ENCODE measurements at regions not wholly inside any gene's neighbourhood (a gene's known extent, or its start where the extent isn't known, plus 50 kb on each side); places are given as distances from the start of the nearest gene placed in this dataset.
"Not testable (repeated sequence)": the region's sequence is repeated elsewhere in the genome, so short reads cannot be mapped to it uniquely, and the experiment has no call there.

DNA sequence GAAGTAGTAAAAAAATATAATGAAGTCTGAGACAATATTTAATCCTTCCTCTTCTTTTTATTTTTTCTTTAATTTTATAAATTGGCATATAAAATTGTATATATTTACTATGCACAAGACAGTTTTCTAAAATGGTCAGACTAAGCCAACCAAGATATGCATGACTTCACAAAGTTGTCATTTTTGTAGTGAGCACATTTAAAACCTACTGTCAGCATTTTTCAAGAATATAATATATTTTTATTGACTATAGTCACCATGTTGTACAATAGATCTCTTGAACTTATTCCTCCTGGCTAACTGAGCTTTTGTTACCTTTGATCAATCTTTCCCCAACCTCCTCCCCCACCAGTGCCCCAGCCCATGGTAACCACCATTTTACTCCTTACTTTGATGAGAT, 129.2 kb downstream of the ATP6V1G3 start:
- no peak for DNase-seq (ENCODE audit: low spot score)

DNA sequence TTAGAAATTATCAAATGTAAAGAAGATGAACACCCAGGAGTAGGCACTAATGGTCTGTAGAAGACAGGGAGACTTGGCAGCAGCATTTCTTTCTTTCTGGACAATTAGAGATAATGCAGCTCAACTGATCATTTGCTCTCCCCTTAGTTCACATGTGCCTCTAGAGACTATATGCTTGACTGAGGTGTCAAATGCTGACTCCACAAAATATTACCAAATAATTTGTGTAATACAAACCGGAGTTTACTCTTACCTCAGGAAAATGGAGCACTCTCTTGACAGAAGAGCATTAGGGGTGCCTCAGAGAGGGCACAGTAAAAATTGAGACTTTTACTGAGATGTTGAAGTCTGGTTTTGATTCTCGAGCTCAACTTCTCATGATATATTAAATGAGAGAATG, 131.8 kb downstream of the ATP6V1G3 start:
- DNase-seq (ENCODE audit: low spot score): no peak

GRCh38 chr1:198404632-198405031, 135.8 kb downstream of the ATP6V1G3 start:
- not testable (repeated sequence) for DNase-seq (ENCODE audit: low spot score)

DNA sequence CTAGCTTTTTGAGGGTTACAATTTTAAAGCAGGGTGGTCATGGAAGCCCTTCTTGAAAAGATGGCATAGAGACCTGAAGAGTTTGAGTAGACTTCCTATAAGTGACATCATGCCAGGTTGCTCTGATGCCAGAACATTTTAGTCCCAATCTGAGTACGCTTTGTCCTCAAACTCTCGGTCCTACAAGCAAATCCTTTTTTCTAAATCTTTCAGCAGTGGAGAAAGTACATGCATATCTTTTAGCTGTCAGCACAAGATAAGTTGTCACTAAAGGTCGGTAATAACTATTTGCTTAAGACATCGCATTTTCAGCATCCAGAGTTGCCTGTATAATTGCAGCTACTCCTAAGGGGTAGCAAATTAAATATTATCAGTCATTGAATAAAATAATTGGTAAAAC, 140.4 kb downstream of the ATP6V1G3 start:
- DNase-seq (ENCODE audit: low spot score): no peak

GRCh38 chr1:198399452-198399851, 141.0 kb downstream of the ATP6V1G3 start:
- no peak for DNase-seq (ENCODE audit: low spot score)

DNA sequence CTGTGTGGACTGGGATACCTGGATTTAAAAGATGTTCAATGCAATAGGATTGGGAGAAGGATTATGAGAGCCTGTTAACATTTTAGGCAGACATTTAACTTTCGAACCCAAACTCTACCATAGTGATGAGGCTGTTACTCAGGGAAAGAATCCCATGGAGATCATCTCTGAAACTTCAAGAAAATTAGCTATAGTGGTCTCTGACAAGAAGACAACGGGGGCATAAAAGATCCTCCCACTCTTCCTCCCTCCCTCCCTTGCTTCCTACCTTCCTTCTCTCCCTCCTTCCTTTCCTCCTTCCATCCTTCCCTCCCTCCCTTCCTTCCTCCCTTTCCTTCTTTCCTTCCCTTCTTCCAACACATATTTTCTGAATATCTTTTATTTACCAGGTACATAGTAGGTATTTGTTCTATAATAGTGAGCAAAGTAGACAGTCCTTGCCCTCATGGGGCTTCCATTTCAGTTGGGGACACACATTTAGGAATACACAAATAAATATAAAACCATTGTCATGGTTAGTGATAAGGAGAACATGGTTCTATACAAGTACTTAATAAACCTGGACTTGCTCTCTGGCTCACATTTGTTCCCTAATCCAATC, 143.2 kb downstream of the ATP6V1G3 start:
- DNase-seq (ENCODE audit: low spot score): no peak

- DNase-seq (ENCODE audit: low spot score): no peak
Observed at GRCh38 chr1:198391393-198392020, 149.0 kb downstream of the ATP6V1G3 start.

DNA sequence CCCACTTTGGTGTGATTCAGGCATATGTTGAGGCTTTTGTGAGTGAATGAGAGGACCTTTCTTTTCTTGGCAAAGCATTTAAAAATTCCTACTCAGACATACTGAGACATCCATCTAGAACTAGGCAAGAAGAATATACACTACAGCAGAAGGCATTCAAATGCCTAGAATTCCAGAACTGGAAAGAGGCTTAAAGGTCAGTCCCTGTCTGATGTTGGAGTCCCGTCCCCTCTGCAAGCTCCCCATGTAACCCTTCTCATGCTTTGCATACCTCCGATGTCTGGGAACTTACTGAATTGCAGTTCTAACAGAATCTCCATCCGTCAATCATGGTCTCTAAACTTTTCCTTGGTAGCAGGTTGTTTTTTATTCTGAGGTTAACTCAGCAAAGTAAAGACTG, 152.9 kb downstream of the ATP6V1G3 start:
- DNase-seq (ENCODE audit: low spot score): no peak

DNA sequence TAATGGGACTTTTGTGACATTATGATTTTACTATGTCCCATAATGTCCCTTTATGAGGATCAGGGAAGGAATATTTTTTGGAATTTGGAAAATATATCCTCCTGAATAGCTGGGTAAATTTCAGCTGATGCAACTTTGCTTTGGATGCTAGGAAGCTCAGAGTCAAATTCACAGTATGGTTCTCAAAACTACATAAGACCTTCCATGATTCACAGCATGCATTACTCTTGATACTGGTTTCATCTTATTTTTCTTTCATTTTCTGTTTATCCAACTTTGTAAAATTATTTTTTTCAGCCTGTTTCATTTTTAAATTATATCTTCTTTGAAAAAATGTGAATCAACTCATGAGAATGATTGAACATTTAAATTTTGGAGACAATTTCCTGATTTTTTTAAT, 160.2 kb downstream of the ATP6V1G3 start:
- DNase-seq (ENCODE audit: low spot score): no peak

GRCh38 chr1:198377702-198378101, 162.8 kb downstream of the ATP6V1G3 start:
- no peak for DNase-seq (ENCODE audit: low spot score)

DNA sequence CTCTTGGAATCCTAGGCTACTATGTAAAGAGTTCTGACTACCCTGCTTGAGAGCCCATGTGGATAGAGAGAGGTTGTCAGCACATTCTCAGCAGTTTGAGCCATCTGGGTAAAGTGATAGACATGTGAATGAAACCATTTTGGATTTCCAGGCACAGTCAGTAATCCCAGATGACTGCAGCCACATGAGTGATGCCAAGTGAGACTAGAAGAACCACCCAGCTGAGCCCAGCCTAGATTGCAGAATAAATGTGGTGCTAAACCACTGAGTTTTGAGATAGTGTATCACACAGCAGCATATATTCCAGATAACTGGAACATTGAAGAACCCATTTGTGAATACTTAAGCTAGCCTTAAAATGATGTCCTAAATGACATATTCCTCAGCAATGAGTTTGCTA, 166.2 kb downstream of the ATP6V1G3 start:
- no peak for DNase-seq (ENCODE audit: low spot score)

GRCh38 chr1:198373376-198373775, 167.1 kb downstream of the ATP6V1G3 start:
- no peak for DNase-seq (ENCODE audit: low spot score)
